ENCODE measurements at regions not wholly inside any gene's neighbourhood (a gene's known extent, or its start where the extent isn't known, plus 50 kb on each side); places are given as distances from the start of the nearest gene placed in this dataset.
"Not testable (repeated sequence)": the region's sequence is repeated elsewhere in the genome, so short reads cannot be mapped to it uniquely, and the experiment has no call there.

- peak; percentile 61 for TF ChIP-seq CTCF (IDR thresholded peaks at IDR 0.05; ENCODE audit: insufficient read depth, low read depth, low read length)
- H3K36me3 ChIP-seq (ENCODE audit: control insufficient read depth, insufficient read depth, low read length), result no peaks in the 10 kb centered on the region
- DNase-seq (ENCODE audit: low read depth), result no peak
- H3K27me3 ChIP-seq (ENCODE audit: control insufficient read depth, insufficient read depth, low read length), result no peaks in the 10 kb centered on the region; the same call in none of the 2 replicates
- no peak overlapping the region for H3K4me3 ChIP-seq (ENCODE audit: low read depth, low read length)
- POLR2A ChIA-PET, result interaction anchor here (0.6 kb wide), 1 partner anchor 412 kb away, joined by 8 read pairs; no protein-coding TSS in a partner anchor
- CTCF ChIA-PET, result interaction anchor here (0.6 to 2.7 kb wide), 19 partner anchors 11 to 661 kb away, joined by 3 to 11 read pairs (median 4); no protein-coding TSS in a partner anchor
Measured at GRCh38 chr5:173395257-173395932, 67.2 kb upstream of the STC2 start.

GRCh38 chr5:173394701-173395100, 66.5 kb upstream of the STC2 start:
- no peak for DNase-seq (ENCODE audit: low read depth)
- no peak for TF ChIP-seq CTCF (IDR thresholded peaks at IDR 0.05; ENCODE audit: insufficient read depth, low read depth, low read length)
- ChIA-PET POLR2A (no interaction called here), CTCF (interaction anchor here (1.0 to 2.2 kb wide), 8 partner anchors 10 to 119 kb away, joined by 3 to 11 read pairs (median 4); no protein-coding TSS in a partner anchor)
- no peaks in the 10 kb centered on the region for H3K36me3 ChIP-seq (ENCODE audit: control insufficient read depth, insufficient read depth, low read length)
- H3K27me3 ChIP-seq (ENCODE audit: control insufficient read depth, insufficient read depth, low read length), result no peaks in the 10 kb centered on the region; the same call in none of the 2 replicates
- H3K4me3 ChIP-seq (ENCODE audit: low read depth, low read length), result no peak overlapping the region

GRCh38 chr5:173392172-173392571, 64.0 kb upstream of the STC2 start:
- Histone ChIP-seq H3K4me3 (ENCODE audit: low read depth, low read length) (no peak overlapping the region), H3K27me3 (ENCODE audit: control insufficient read depth, insufficient read depth, low read length) (no peaks in the 10 kb centered on the region; the same call in none of the 2 replicates), H3K36me3 (ENCODE audit: control insufficient read depth, insufficient read depth, low read length) (no peaks in the 10 kb centered on the region)
- TF ChIP-seq CTCF (IDR thresholded peaks at IDR 0.05; ENCODE audit: insufficient read depth, low read depth, low read length), result no peak
- POLR2A ChIA-PET, result no interaction called here
- CTCF ChIA-PET, result no interaction called here
- no peak for DNase-seq (ENCODE audit: low read depth)

- H3K36me3 ChIP-seq (ENCODE audit: control insufficient read depth, insufficient read depth, low read length), result no peaks in the 10 kb centered on the region
- DNase-seq (ENCODE audit: low read depth), result no peak
- POLR2A ChIA-PET, result no interaction called here
- no peaks in the 10 kb centered on the region; the same call in none of the 2 replicates for H3K27me3 ChIP-seq (ENCODE audit: control insufficient read depth, insufficient read depth, low read length)
- no peak for TF ChIP-seq CTCF (IDR thresholded peaks at IDR 0.05; ENCODE audit: insufficient read depth, low read depth, low read length)
- CTCF ChIA-PET, result interaction anchor here (1.0 kb wide), 1 partner anchor 12 kb away, joined by 3 read pairs; no protein-coding TSS in a partner anchor
- H3K4me3 ChIP-seq (ENCODE audit: low read depth, low read length), result no peak overlapping the region
Measured at GRCh38 chr5:173391031-173391430, 62.8 kb upstream of the STC2 start.

GRCh38 chr5:173387293-173387692, 59.1 kb upstream of the STC2 start:
- H3K27me3 ChIP-seq (ENCODE audit: control insufficient read depth, insufficient read depth, low read length); POLR2A ChIA-PET; H3K4me3 ChIP-seq (ENCODE audit: low read depth, low read length); CTCF ChIA-PET; H3K36me3 ChIP-seq (ENCODE audit: control insufficient read depth, insufficient read depth, low read length); DNase-seq (ENCODE audit: low read depth): not testable (repeated sequence)

All from BJ (cell line).